UCSD-AML1 (cell line): ENCODE measurements at regions not wholly inside any gene's neighbourhood (a gene's known extent, or its start where the extent isn't known, plus 50 kb on each side); places are given as distances from the start of the nearest gene placed in this dataset.
"Not testable (repeated sequence)": the region's sequence is repeated elsewhere in the genome, so short reads cannot be mapped to it uniquely, and the experiment has no call there.

Experiments used
- DNase-seq: peaks from one replicate; lab custom pipeline; 2025; ENCODE audit not compliant: unreplicated experiment; lab: John Stamatoyannopoulos, UW

DNA sequence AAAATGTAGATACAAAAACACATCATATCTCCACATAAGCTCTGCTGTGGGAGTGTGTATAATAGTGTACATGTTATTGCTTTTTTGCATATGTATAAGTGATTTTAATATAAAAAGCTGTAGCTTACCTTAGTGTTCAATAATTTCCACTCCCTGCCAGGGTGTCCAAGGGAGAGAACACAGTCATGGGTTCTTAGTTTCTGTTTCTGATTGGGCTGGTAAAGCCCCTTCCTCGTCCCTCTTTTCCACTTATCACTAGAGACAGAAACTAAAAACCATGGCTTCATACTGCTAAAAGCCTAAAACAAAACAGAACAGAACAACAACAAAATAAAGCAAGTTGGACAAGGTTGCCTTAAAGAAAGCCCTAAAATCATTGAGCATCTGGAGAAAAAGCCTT, 74.4 kb upstream of the S1PR3 start:
- no peak for DNase-seq

DNA sequence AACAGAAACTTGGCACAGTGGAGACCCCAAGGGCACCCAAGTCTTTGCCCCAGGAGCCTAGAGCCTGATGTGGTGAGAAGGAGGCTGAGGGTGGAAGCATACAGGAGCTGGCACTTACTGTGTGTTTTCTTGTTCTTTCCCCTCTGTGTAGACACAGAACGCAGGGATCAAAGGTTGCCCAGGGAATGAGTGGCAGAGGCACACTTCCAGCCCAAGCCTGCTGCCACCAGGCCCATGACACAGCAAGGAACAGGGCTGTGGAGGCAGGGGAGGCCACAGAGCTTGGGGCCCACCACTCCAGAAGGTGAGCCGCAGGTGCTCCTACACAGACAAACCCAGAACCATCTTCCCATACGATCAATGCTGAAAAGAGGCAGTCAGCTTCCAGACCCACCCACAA, 73.9 kb upstream of the S1PR3 start:
- no peak for DNase-seq

- DNase-seq, result not testable (repeated sequence)
Measured at GRCh38 chr9:88918537-88918936, 72.7 kb upstream of the S1PR3 start.

GRCh38 chr9:88920645-88921044, 70.6 kb upstream of the S1PR3 start:
- DNase-seq, result no peak

DNA sequence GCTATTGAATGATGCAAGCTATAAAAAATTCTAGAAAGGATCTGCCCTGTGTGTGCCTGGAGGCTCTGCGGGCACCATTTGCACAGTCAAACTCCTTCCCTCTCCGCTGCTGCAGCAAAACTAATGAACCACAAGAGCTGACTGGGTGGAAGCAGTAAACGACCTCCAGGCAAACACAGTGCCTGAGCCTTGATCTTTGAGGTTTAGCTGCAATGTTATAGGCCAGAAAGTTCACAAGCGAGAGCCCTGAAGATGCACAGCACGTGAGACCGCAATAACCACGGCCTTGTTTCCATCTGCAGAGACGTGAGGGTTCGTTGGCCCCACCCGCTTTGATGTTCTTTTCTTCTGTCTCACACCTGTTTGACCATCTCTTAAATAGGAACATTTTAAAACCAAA, 69.2 kb upstream of the S1PR3 start:
- no peak for DNase-seq

GRCh38 chr9:88923092-88923491, 68.2 kb upstream of the S1PR3 start:
- DNase-seq, result no peak

- peak; percentile 46 for DNase-seq
Measured at GRCh38 chr9:88923653-88924288, 67.5 kb upstream of the S1PR3 start.

GRCh38 chr9:88925481-88925880, 65.8 kb upstream of the S1PR3 start:
- no peak for DNase-seq

- no peak for DNase-seq
Measured at GRCh38 chr9:88926781-88927505, 64.3 kb upstream of the S1PR3 start.

DNA sequence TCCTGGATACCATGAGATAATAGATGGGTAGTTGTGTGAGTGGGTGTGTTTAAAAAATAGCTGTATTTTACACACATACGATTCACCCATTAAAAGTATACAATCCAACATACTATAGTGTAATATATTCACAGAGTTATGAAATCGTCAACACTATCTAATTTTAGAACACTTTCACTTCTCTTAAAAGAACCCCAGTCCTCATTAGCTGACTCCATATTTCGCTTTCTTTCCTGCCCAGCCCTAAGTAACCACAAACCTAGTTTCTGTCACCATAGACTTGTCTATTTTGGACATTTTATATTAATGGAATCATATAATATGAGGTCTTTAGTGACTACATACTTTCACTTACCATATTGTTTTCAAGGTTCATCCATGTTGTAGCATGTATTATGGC, 63.8 kb upstream of the S1PR3 start:
- no peak for DNase-seq

GRCh38 chr9:88930716-88931115, 60.6 kb upstream of the S1PR3 start:
- DNase-seq, result no peak

DNA sequence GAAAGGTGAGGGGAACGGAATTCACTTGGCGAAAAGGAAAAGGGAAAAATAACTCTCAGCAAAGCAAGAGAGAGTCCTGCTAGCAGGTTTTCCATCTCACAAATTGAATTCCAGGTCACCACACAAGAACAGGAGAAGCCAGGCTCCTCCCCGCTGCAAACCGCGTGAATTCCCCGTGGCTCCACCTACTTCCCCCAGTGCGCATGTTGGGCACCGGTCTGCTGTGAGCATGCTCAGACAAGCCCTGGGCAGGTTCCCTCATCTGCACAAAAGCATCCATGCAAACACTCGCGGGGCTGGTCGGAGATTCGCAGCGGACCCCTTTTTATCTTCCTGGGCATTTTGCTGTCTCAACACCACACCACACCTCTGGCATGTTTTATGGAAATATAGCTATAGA, 58.5 kb upstream of the S1PR3 start:
- no peak for DNase-seq

- DNase-seq, result no peak
Measured at GRCh38 chr9:88933607-88934379, 57.5 kb upstream of the S1PR3 start.

GRCh38 chr9:88934876-88935535, 56.3 kb upstream of the S1PR3 start:
- no peak for DNase-seq

GRCh38 chr9:88936132-88936531, 55.1 kb upstream of the S1PR3 start:
- DNase-seq, result no peak

DNA sequence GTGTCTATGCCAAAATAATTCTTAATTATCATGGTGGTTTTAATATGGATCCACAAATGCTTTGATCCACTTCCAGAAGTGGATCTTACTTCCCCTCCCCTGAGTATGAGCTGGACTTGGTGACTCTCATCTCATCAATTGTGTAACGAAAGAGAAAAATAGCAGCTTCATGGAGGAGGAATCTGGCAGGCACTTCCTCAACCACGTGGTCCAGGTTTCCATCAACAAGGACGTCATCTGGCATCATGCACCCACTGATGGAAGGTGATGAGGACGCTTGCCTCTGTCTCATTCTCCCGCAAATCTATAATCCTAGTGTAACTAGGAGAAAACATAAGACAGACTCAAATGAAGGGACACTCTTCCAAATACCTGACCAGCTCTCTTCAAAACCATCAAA, 54.6 kb upstream of the S1PR3 start:
- DNase-seq, result no peak

GRCh38 chr9:88937248-88937647, 54.0 kb upstream of the S1PR3 start:
- no peak for DNase-seq

- no peak for DNase-seq
Measured at GRCh38 chr9:88938189-88938588, 53.1 kb upstream of the S1PR3 start.
